ENCODE measurements at regions not wholly inside any gene's neighbourhood (a gene's known extent, or its start where the extent isn't known, plus 50 kb on each side); places are given as distances from the start of the nearest gene placed in this dataset.

GRCh38 chr3:70780790-70781189 lies 468.4 kb upstream of the MDFIC2 start:
- TF ChIP-seq, protein P1, sequence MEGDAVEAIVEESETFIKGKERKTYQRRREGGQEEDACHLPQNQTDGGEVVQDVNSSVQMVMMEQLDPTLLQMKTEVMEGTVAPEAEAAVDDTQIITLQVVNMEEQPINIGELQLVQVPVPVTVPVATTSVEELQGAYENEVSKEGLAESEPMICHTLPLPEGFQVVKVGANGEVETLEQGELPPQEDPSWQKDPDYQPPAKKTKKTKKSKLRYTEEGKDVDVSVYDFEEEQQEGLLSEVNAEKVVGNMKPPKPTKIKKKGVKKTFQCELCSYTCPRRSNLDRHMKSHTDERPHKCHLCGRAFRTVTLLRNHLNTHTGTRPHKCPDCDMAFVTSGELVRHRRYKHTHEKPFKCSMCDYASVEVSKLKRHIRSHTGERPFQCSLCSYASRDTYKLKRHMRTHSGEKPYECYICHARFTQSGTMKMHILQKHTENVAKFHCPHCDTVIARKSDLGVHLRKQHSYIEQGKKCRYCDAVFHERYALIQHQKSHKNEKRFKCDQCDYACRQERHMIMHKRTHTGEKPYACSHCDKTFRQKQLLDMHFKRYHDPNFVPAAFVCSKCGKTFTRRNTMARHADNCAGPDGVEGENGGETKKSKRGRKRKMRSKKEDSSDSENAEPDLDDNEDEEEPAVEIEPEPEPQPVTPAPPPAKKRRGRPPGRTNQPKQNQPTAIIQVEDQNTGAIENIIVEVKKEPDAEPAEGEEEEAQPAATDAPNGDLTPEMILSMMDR (conservative IDR thresholded peaks at IDR 0.05; ENCODE audit: low read length): no peak
- no peak for TF ChIP-seq EZH2phosphoT487 (IDR thresholded peaks at IDR 0.05; ENCODE audit: borderline replicate concordance, low read depth, low read length)

Data from OCI-LY7 (cell line).